ENCODE measurements at regions not wholly inside any gene's neighbourhood (a gene's known extent, or its start where the extent isn't known, plus 50 kb on each side); places are given as distances from the start of the nearest gene placed in this dataset.

GRCh38 chr2:120791962-120792297, 56.3 kb downstream of the GLI2 start:
- TF ChIP-seq CTCF (conservative IDR thresholded peaks at IDR 0.05; ENCODE audit: low read length) (no peak), EZH2phosphoT487 (IDR thresholded peaks at IDR 0.05; ENCODE audit: borderline replicate concordance) (no peak)
